ENCODE measurements at regions not wholly inside any gene's neighbourhood (a gene's known extent, or its start where the extent isn't known, plus 50 kb on each side); places are given as distances from the start of the nearest gene placed in this dataset.

DNA sequence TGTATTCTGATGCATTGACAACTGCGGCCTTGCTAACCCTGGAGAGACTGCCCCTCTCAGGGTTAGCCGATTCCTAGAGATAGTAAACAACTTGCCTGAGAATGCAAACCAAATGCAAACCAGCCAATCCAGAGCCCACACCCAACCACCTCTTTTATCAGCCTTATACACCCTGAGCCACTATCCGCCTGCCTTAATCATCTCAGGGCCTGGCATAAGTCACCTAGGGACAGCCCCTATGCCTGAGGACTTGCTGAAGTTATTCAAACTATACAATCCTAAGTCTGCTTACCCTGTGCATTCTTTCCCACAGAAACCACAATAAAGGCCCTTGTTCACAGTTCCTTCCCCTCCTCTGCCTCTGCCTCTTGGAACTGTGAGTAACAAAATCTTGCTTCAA is 177.2 kb downstream of the KCNA5 start:
- DNase-seq (ENCODE audit: extremely low spot score, unreplicated experiment), result no peak
- H3K9me3 Mint-ChIP-seq (ENCODE audit: unreplicated experiment), result no peaks in the 10 kb centered on the region
- H3K27me3 Mint-ChIP-seq (ENCODE audit: unreplicated experiment), result peaks cover 2% of the 10 kb centered on the region
- TF ChIP-seq, protein P1, sequence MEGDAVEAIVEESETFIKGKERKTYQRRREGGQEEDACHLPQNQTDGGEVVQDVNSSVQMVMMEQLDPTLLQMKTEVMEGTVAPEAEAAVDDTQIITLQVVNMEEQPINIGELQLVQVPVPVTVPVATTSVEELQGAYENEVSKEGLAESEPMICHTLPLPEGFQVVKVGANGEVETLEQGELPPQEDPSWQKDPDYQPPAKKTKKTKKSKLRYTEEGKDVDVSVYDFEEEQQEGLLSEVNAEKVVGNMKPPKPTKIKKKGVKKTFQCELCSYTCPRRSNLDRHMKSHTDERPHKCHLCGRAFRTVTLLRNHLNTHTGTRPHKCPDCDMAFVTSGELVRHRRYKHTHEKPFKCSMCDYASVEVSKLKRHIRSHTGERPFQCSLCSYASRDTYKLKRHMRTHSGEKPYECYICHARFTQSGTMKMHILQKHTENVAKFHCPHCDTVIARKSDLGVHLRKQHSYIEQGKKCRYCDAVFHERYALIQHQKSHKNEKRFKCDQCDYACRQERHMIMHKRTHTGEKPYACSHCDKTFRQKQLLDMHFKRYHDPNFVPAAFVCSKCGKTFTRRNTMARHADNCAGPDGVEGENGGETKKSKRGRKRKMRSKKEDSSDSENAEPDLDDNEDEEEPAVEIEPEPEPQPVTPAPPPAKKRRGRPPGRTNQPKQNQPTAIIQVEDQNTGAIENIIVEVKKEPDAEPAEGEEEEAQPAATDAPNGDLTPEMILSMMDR (IDR thresholded peaks at IDR 0.05), result no peak
- H3K4me3 Mint-ChIP-seq (ENCODE audit: unreplicated experiment), result no peak overlapping the region
- no peak overlapping the region for H3K27ac Mint-ChIP-seq (ENCODE audit: unreplicated experiment)
- H3K4me1 Mint-ChIP-seq (ENCODE audit: unreplicated experiment), result no peaks in the 10 kb centered on the region
- no peaks in the 10 kb centered on the region for H3K36me3 Mint-ChIP-seq (ENCODE audit: unreplicated experiment)

DNA sequence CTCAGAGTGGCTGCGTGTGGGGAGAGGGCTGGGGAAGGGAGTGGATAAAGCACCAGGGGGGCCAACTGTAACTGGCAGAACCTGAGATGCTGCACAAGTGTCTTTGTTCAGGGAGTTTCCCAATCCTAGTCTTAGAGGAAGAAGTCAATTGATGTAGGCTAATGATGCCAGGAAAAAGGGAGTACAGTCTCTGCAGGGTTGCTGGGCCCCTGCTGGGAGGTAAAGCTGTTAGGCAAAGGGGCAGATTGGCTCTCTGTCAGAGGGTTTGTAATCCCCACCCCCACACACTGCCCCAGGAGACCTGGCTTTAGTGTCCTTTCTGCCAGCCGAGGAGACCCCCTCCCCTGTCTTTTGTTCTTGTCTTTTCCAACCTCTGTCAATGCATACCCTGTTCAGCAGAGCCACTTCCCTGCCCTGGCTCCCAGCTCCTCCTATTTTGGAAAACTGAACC is 178.4 kb downstream of the KCNA5 start:
- Mint-ChIP-seq H3K27ac (ENCODE audit: unreplicated experiment) (no peak overlapping the region), H3K27me3 (ENCODE audit: unreplicated experiment) (no peaks in the 10 kb centered on the region), H3K4me3 (ENCODE audit: unreplicated experiment) (no peak overlapping the region), H3K9me3 (ENCODE audit: unreplicated experiment) (no peaks in the 10 kb centered on the region), H3K36me3 (ENCODE audit: unreplicated experiment) (no peaks in the 10 kb centered on the region), H3K4me1 (ENCODE audit: unreplicated experiment) (no peaks in the 10 kb centered on the region)
- DNase-seq (ENCODE audit: extremely low spot score, unreplicated experiment), result no peak
- TF ChIP-seq, protein P1 (IDR thresholded peaks at IDR 0.05), result no peak

DNA sequence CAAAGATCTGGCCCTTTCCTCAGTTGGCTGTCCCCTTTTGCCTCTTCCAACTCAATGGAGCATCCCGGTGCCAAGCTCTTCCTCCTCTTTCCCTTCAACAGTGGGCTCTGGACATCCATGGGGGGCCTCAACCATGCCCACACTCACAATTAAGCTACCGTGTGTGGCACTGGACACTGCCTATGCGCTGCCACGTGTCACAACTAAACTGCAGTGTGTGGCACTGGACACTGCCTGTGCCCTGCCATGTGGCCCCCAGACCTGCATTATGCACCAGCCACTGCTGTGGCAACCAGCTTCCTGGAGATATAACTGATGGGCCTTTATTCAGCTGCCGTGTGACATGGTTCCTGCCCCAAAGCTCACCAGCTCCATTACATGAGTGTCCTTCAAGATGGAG is 179.1 kb downstream of the KCNA5 start:
- Mint-ChIP-seq H3K27ac (ENCODE audit: unreplicated experiment) (no peak overlapping the region), H3K4me1 (ENCODE audit: unreplicated experiment) (no peaks in the 10 kb centered on the region), H3K9me3 (ENCODE audit: unreplicated experiment) (no peaks in the 10 kb centered on the region), H3K4me3 (ENCODE audit: unreplicated experiment) (no peak overlapping the region), H3K27me3 (ENCODE audit: unreplicated experiment) (no peaks in the 10 kb centered on the region), H3K36me3 (ENCODE audit: unreplicated experiment) (no peaks in the 10 kb centered on the region)
- TF ChIP-seq, protein P1 (IDR thresholded peaks at IDR 0.05), result no peak
- DNase-seq (ENCODE audit: extremely low spot score, unreplicated experiment), result no peak

DNA sequence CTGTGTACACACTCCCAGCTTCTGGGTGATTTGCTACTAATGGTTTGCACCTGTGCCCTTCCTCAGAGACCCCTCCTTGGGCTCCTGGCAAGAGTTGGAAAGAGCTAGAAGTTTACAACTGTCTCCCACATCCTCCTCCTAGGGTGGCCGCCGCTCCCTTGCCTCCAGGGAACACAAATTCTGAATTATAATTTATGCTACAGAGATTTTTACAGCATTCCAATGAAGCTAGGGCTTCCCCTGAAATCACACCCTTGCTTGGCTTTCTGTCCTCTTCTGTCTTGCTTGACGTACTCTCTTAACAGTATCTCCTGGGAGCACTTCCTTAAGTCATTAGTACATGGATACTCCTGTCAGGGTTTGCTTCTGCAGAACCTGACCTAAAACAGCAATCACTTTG is 180.2 kb downstream of the KCNA5 start:
- Mint-ChIP-seq H3K27ac (ENCODE audit: unreplicated experiment) (no peak overlapping the region), H3K36me3 (ENCODE audit: unreplicated experiment) (no peaks in the 10 kb centered on the region), H3K27me3 (ENCODE audit: unreplicated experiment) (no peaks in the 10 kb centered on the region), H3K4me1 (ENCODE audit: unreplicated experiment) (no peaks in the 10 kb centered on the region), H3K9me3 (ENCODE audit: unreplicated experiment) (peaks cover 5% of the 10 kb centered on the region), H3K4me3 (ENCODE audit: unreplicated experiment) (no peak overlapping the region)
- TF ChIP-seq, protein P1 (IDR thresholded peaks at IDR 0.05), result no peak
- no peak for DNase-seq (ENCODE audit: extremely low spot score, unreplicated experiment)

DNA sequence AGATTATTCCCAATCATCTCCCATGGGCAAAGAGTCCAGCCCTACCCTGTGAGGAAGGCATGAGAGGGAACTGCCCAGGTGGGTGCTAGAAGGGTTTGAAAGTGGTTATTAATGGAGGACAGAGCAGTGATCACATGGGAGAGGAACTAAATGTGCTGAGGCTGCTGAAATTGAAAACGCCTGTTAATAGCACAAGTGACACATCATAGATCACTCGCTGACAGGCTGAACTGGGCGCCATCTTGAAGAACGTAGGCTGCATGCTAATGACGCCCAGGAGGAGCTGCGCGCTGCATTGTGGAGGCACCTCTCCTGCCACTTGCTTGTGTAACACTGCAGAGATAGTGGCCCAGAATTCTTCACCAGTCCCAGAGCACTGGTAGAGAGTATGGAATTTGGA is 182.9 kb downstream of the KCNA5 start:
- no peaks in the 10 kb centered on the region for H3K4me1 Mint-ChIP-seq (ENCODE audit: unreplicated experiment)
- H3K9me3 Mint-ChIP-seq (ENCODE audit: unreplicated experiment), result peaks cover 5% of the 10 kb centered on the region
- H3K27me3 Mint-ChIP-seq (ENCODE audit: unreplicated experiment), result no peaks in the 10 kb centered on the region
- H3K27ac Mint-ChIP-seq (ENCODE audit: unreplicated experiment), result no peak overlapping the region
- H3K4me3 Mint-ChIP-seq (ENCODE audit: unreplicated experiment), result no peak overlapping the region
- DNase-seq (ENCODE audit: extremely low spot score, unreplicated experiment), result no peak
- H3K36me3 Mint-ChIP-seq (ENCODE audit: unreplicated experiment), result no peaks in the 10 kb centered on the region
- TF ChIP-seq, protein P1 (IDR thresholded peaks at IDR 0.05), result no peak

Measured in osteocyte (in vitro differentiated cells).